ENCODE measurements at regions not wholly inside any gene's neighbourhood (a gene's known extent, or its start where the extent isn't known, plus 50 kb on each side); places are given as distances from the start of the nearest gene placed in this dataset.

DNA sequence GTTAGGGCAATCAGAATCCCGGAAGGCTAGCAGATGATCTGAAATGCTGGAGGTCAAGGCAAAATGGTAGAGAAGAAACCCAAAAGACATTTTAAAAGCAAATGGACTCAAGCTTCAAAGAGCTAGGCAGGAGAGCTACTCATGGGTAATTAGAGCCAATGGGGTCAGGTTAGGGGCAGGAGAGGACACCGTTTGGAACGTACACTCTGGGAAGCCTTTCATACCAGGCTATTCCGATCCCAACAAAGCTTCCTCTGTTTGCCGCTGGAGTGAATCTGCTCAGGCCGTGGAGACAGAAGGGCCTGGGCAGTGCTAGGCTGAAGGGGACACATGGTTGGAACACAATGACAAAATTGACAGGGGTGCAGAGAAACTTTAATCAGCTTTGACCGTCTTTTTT, 346.6 kb downstream of the RPS6KC1 start:
- TF ChIP-seq, protein P1, sequence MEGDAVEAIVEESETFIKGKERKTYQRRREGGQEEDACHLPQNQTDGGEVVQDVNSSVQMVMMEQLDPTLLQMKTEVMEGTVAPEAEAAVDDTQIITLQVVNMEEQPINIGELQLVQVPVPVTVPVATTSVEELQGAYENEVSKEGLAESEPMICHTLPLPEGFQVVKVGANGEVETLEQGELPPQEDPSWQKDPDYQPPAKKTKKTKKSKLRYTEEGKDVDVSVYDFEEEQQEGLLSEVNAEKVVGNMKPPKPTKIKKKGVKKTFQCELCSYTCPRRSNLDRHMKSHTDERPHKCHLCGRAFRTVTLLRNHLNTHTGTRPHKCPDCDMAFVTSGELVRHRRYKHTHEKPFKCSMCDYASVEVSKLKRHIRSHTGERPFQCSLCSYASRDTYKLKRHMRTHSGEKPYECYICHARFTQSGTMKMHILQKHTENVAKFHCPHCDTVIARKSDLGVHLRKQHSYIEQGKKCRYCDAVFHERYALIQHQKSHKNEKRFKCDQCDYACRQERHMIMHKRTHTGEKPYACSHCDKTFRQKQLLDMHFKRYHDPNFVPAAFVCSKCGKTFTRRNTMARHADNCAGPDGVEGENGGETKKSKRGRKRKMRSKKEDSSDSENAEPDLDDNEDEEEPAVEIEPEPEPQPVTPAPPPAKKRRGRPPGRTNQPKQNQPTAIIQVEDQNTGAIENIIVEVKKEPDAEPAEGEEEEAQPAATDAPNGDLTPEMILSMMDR (IDR thresholded peaks at IDR 0.05): no peak
- TF ChIP-seq POLR2AphosphoS5 (IDR thresholded peaks at IDR 0.05): no peak
- TF ChIP-seq EP300 (IDR thresholded peaks at IDR 0.05): no peak
- no peak for TF ChIP-seq POLR2A (IDR thresholded peaks at IDR 0.05; ENCODE audit: low read depth)
